ENCODE measurements at regions not wholly inside any gene's neighbourhood (a gene's known extent, or its start where the extent isn't known, plus 50 kb on each side); places are given as distances from the start of the nearest gene placed in this dataset.

DNA sequence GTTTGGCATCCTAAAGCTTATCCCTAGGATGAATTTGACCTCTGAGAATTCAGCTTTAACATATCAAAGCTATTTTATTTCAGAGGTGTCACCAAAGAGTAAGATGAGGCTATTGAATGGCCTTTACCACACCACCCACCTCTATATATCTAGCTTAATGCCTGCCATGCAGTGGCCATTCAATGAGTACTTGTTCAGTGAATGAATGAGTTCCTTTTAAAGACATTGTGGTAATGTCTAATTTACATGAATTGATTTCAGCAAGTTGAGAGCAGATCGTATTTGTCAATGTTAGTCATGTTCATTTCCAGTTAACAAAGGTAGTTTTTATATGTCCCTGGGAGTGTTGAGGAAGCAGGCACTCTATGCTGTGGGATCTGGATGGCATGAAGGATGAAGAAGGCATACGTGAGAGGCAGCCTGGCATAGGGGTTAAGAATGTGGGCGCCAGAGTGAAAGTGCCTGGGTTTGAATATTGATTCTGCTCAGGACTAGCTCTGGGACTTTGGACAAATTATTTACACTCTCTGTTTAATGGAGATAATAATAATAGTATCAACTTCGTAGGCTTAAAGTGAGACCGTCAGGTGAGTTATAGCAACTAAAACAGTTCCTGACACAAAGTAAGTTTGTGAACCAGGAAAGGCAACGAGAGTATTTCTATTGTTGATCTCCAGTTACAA, 434.1 kb upstream of the CHST9 start:
- Histone ChIP-seq H3K9me2 (ENCODE audit: insufficient read depth) (no peaks in the 10 kb centered on the region), H3K9me3 (ENCODE audit: control insufficient read depth in 1 of 2, insufficient read depth in 1 of 2, low read depth in 1 of 2, low read length in 2 of 2) (no peaks in the 10 kb centered on the region), H3K4me2 (ENCODE audit: low read length) (no peak overlapping the region), H3K27me3 (ENCODE audit: insufficient read depth, low read length) (no peaks in the 10 kb centered on the region), H3K4me3 (replicated peaks in 1 of 2; ENCODE audit: low read depth in 1 of 2, low read length in 2 of 2) (no peak overlapping the region), H3K36me3 (ENCODE audit: control insufficient read depth in 1 of 2, insufficient read depth in 2 of 2, low read length in 2 of 2) (no peaks in the 10 kb centered on the region), H3K9ac (ENCODE audit: low read length) (no peak overlapping the region), H2AFZ (ENCODE audit: low read depth, low read length, poor library complexity, severe bottlenecking) (no peak overlapping the region), H3K27ac (ENCODE audit: low read depth, low read length) (no peak overlapping the region), H3K4me1 (ENCODE audit: control insufficient read depth in 1 of 2, insufficient read depth in 2 of 2, low read length in 2 of 2) (no peaks in the 10 kb centered on the region), H3K79me2 (ENCODE audit: insufficient read depth, low read length) (no peaks in the 10 kb centered on the region), H4K20me1 (ENCODE audit: insufficient read depth) (no peaks in the 10 kb centered on the region)
- ATAC-seq: no peak
- TF ChIP-seq YY1 (IDR thresholded peaks at IDR 0.05; ENCODE audit: extremely low read depth, insufficient replicate concordance, low read depth, low read length): no peak
- TF ChIP-seq, protein P1, sequence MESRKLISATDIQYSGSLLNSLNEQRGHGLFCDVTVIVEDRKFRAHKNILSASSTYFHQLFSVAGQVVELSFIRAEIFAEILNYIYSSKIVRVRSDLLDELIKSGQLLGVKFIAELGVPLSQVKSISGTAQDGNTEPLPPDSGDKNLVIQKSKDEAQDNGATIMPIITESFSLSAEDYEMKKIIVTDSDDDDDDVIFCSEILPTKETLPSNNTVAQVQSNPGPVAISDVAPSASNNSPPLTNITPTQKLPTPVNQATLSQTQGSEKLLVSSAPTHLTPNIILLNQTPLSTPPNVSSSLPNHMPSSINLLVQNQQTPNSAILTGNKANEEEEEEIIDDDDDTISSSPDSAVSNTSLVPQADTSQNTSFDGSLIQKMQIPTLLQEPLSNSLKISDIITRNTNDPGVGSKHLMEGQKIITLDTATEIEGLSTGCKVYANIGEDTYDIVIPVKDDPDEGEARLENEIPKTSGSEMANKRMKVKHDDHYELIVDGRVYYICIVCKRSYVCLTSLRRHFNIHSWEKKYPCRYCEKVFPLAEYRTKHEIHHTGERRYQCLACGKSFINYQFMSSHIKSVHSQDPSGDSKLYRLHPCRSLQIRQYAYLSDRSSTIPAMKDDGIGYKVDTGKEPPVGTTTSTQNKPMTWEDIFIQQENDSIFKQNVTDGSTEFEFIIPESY (IDR thresholded peaks at IDR 0.05; ENCODE audit: extremely low read depth, insufficient replicate concordance, low read length): no peak
- no peak for TF ChIP-seq CBX3 (IDR thresholded peaks at IDR 0.05; ENCODE audit: low read depth)
- TF ChIP-seq JUND (IDR thresholded peaks at IDR 0.05): no peak
- TF ChIP-seq, protein P2, sequence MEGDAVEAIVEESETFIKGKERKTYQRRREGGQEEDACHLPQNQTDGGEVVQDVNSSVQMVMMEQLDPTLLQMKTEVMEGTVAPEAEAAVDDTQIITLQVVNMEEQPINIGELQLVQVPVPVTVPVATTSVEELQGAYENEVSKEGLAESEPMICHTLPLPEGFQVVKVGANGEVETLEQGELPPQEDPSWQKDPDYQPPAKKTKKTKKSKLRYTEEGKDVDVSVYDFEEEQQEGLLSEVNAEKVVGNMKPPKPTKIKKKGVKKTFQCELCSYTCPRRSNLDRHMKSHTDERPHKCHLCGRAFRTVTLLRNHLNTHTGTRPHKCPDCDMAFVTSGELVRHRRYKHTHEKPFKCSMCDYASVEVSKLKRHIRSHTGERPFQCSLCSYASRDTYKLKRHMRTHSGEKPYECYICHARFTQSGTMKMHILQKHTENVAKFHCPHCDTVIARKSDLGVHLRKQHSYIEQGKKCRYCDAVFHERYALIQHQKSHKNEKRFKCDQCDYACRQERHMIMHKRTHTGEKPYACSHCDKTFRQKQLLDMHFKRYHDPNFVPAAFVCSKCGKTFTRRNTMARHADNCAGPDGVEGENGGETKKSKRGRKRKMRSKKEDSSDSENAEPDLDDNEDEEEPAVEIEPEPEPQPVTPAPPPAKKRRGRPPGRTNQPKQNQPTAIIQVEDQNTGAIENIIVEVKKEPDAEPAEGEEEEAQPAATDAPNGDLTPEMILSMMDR (IDR thresholded peaks at IDR 0.05 in 2 of 3, conservative IDR thresholded peaks at IDR 0.05 in 1 of 3; ENCODE audit: borderline replicate concordance in 1 of 3, insufficient read depth in 1 of 3, low read depth in 2 of 3, low read length in 2 of 3): no peak
- TF ChIP-seq TCF7L2 (IDR thresholded peaks at IDR 0.05; ENCODE audit: borderline replicate concordance, extremely low read depth, insufficient read depth, insufficient read length): no peak
- no peak for TF ChIP-seq FOSL1 (IDR thresholded peaks at IDR 0.05; ENCODE audit: low read depth)
- TF ChIP-seq, protein P3, sequence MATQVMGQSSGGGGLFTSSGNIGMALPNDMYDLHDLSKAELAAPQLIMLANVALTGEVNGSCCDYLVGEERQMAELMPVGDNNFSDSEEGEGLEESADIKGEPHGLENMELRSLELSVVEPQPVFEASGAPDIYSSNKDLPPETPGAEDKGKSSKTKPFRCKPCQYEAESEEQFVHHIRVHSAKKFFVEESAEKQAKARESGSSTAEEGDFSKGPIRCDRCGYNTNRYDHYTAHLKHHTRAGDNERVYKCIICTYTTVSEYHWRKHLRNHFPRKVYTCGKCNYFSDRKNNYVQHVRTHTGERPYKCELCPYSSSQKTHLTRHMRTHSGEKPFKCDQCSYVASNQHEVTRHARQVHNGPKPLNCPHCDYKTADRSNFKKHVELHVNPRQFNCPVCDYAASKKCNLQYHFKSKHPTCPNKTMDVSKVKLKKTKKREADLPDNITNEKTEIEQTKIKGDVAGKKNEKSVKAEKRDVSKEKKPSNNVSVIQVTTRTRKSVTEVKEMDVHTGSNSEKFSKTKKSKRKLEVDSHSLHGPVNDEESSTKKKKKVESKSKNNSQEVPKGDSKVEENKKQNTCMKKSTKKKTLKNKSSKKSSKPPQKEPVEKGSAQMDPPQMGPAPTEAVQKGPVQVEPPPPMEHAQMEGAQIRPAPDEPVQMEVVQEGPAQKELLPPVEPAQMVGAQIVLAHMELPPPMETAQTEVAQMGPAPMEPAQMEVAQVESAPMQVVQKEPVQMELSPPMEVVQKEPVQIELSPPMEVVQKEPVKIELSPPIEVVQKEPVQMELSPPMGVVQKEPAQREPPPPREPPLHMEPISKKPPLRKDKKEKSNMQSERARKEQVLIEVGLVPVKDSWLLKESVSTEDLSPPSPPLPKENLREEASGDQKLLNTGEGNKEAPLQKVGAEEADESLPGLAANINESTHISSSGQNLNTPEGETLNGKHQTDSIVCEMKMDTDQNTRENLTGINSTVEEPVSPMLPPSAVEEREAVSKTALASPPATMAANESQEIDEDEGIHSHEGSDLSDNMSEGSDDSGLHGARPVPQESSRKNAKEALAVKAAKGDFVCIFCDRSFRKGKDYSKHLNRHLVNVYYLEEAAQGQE (IDR thresholded peaks at IDR 0.05; ENCODE audit: low read depth): no peak
- TF ChIP-seq RAD21 (IDR thresholded peaks at IDR 0.05; ENCODE audit: low read depth): no peak
- TF ChIP-seq POLR2AphosphoS5 (IDR thresholded peaks at IDR 0.05; ENCODE audit: low read depth, low read length): no peak
- no peak for TF ChIP-seq EZH2phosphoT487 (IDR thresholded peaks at IDR 0.05; ENCODE audit: borderline replicate concordance)
- TF ChIP-seq SRF (IDR thresholded peaks at IDR 0.05; ENCODE audit: low read depth): no peak
- TF ChIP-seq CEBPB (IDR thresholded peaks at IDR 0.05; ENCODE audit: low read depth): no peak
- CTCF ChIA-PET: no interaction called here
- RAD21 ChIA-PET (ENCODE audit: low non-redundant PET in 1 of 2, low total read pairs in 2 of 2, uncharacterized antibody in 2 of 2, unreplicated experiment in 2 of 2): no interaction called here
- no peak for DNase-seq (ENCODE audit: low read depth, low spot score)
- intact Hi-C loops (cut with micrococcal nuclease): no loop called here
- POLR2A ChIA-PET: no interaction called here
- BruUV-seq (replicated peaks): no TSS peak

Data from HCT116 (cell line).